ENCODE measurements at regions not wholly inside any gene's neighbourhood (a gene's known extent, or its start where the extent isn't known, plus 50 kb on each side); places are given as distances from the start of the nearest gene placed in this dataset.

DNA sequence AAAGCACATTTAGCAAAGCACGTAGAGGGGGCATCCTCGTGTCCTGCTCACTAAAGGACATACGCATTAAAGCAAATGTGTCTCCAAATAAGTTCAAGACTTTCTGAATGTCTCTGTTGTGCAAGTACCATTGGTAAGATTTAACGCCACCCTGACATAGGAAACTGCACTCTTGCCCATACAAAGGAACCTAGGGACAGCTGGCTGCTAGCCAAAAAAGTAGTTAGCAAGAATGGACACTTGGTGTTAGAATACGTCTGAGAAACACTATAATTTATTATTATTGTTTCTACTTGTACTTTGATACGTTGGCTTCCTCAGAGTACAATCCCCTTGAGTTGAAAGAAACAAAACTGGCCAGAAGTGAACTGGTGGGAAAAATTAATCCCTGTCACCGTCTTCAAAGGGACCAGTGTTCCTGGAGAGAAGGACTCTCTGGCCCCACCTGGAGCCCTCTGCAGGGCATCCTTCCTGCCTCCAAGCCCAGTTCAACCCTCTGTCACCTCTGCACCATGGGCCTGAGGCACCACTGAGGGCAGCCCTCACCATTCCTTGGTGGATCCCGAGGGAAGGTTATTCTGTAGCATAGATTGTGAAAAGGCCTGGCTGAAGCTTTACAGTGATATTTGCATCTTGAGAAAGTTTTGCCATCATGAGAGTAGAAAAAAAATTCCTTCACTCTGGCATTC, 51.4 kb upstream of the APCDD1 start:
- TF ChIP-seq, protein P1, sequence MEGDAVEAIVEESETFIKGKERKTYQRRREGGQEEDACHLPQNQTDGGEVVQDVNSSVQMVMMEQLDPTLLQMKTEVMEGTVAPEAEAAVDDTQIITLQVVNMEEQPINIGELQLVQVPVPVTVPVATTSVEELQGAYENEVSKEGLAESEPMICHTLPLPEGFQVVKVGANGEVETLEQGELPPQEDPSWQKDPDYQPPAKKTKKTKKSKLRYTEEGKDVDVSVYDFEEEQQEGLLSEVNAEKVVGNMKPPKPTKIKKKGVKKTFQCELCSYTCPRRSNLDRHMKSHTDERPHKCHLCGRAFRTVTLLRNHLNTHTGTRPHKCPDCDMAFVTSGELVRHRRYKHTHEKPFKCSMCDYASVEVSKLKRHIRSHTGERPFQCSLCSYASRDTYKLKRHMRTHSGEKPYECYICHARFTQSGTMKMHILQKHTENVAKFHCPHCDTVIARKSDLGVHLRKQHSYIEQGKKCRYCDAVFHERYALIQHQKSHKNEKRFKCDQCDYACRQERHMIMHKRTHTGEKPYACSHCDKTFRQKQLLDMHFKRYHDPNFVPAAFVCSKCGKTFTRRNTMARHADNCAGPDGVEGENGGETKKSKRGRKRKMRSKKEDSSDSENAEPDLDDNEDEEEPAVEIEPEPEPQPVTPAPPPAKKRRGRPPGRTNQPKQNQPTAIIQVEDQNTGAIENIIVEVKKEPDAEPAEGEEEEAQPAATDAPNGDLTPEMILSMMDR (optimal IDR thresholded peaks at IDR 0.05 in 1 of 3, IDR thresholded peaks at IDR 0.05 in 1 of 3, conservative IDR thresholded peaks at IDR 0.05 in 1 of 3; ENCODE audit: extremely low read depth in 1 of 3, insufficient read depth in 2 of 3, low read length in 3 of 3), result peak in 1 of 3 experiments; percentile 2
- no peak for TF ChIP-seq EZH2 (IDR thresholded peaks at IDR 0.05; ENCODE audit: low read length)

Data from keratinocyte (primary cell).